ENCODE measurements at regions not wholly inside any gene's neighbourhood (a gene's known extent, or its start where the extent isn't known, plus 50 kb on each side); places are given as distances from the start of the nearest gene placed in this dataset.

DNA sequence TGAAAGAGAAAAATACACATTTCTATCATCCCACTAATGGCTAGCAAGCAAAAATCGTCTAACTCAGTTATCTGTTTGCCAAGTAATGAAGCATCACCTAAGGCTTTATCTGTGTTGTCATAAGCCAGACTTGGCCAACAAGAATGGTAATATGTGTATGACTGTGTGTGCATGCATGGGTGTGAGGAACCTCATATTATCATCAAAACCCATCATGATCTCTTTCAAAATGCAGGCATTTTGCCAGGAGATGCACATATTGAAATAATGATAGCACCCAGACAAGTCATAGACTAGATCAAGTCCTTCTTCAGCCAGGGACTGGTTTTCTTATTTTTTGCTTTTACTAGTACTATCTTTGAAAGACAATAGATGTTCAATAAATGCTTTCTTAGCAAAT is 172.5 kb upstream of the FMR1 start:
- Mint-ChIP-seq H3K4me3 (no peak overlapping the region), H3K27me3 (peaks cover 20% of the 10 kb centered on the region), H3K4me1 (ENCODE audit: low read depth) (peaks cover 13% of the 10 kb centered on the region), H3K36me3 (ENCODE audit: low read depth) (no peaks in the 10 kb centered on the region), H3K9me3 (no peaks in the 10 kb centered on the region), H3K27ac (no peak overlapping the region)
- DNase-seq, result no peak

- H3K9me3 Mint-ChIP-seq, result no peaks in the 10 kb centered on the region
- peaks cover 27% of the 10 kb centered on the region for H3K27me3 Mint-ChIP-seq
- H3K4me3 Mint-ChIP-seq, result no peak overlapping the region
- H3K36me3 Mint-ChIP-seq (ENCODE audit: low read depth), result no peaks in the 10 kb centered on the region
- H3K27ac Mint-ChIP-seq, result no peak overlapping the region
- peaks cover 13% of the 10 kb centered on the region for H3K4me1 Mint-ChIP-seq (ENCODE audit: low read depth)
- DNase-seq, result no peak
These were observed 169.9 kb upstream of the FMR1 start for GRCh38 chrX:147741776-147742175.

GRCh38 chrX:147749308-147749707 is 162.4 kb upstream of the FMR1 start:
- Mint-ChIP-seq H3K4me1 (ENCODE audit: low read depth) (no peaks in the 10 kb centered on the region), H3K36me3 (ENCODE audit: low read depth) (no peaks in the 10 kb centered on the region), H3K27me3 (peaks cover 48% of the 10 kb centered on the region), H3K4me3 (no peak overlapping the region), H3K9me3 (no peaks in the 10 kb centered on the region), H3K27ac (no peak overlapping the region)
- no peak for DNase-seq

DNA sequence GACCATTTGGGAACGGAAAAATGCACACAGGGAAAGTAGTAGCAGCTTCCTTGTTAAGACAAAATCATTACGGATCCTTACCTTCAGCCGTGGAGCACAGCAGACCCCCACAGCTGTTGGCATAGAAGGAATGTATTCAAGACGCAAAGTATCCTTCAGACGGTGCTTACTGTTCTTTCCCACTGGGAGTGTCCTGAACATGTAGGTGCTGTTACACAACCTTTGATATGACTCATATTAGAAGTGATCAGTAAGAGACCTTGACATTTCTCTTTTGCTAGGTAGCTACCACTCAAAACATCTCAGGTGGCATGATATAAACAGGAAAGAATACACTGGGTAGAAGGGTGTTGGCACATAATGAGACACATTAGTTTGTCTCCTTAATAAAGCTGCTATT is 154.0 kb upstream of the FMR1 start:
- H3K4me3 Mint-ChIP-seq, result no peak overlapping the region
- no peak for DNase-seq
- H3K27me3 Mint-ChIP-seq, result peaks cover 33% of the 10 kb centered on the region
- no peak overlapping the region for H3K27ac Mint-ChIP-seq
- H3K9me3 Mint-ChIP-seq, result no peaks in the 10 kb centered on the region
- H3K4me1 Mint-ChIP-seq (ENCODE audit: low read depth), result no peaks in the 10 kb centered on the region
- H3K36me3 Mint-ChIP-seq (ENCODE audit: low read depth), result no peaks in the 10 kb centered on the region

DNA sequence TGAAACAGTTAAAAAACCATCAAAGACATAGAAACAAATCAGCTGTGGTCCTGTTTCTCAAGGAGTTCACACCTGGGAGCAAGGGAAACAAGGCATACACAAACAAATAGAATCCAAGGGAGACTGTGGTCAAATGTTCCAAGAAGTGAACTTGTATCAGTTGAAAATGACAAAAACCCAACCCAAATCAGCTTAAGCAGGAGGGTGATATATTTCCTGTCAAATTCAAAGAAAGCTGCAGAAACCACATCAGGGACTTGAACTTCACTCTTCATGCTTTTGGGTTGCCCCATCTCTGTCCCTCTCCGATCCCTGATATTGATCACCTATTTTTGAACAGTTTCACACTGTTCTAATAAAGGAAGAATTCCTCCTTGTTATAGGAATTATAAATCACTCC is 148.6 kb upstream of the FMR1 start:
- H3K27ac Mint-ChIP-seq, result no peak overlapping the region
- H3K36me3 Mint-ChIP-seq (ENCODE audit: low read depth), result no peaks in the 10 kb centered on the region
- no peaks in the 10 kb centered on the region for H3K9me3 Mint-ChIP-seq
- peaks cover 6% of the 10 kb centered on the region for H3K4me1 Mint-ChIP-seq (ENCODE audit: low read depth)
- H3K27me3 Mint-ChIP-seq, result peaks cover 14% of the 10 kb centered on the region
- no peak for DNase-seq
- no peak overlapping the region for H3K4me3 Mint-ChIP-seq

DNA sequence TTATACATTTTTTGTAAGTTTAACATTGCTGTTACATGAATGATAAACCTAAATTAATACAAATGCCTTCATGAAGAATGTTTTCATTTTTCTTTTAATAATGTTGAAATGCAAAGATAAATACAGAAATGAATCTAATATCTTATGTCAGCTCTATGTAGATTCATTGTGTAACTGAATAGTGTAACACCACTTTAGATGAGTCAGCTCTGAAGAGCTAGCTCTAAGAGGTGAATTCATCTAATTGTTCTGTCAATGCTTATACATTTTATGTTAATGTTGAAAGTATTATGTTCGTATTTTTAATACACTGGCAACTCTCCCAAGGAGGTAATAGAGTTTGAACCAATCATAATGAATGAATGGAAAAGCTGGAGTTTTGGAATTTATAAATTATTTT is 146.9 kb upstream of the FMR1 start:
- H3K9me3 Mint-ChIP-seq, result no peaks in the 10 kb centered on the region
- peaks cover 19% of the 10 kb centered on the region for H3K27me3 Mint-ChIP-seq
- DNase-seq, result no peak
- no peak overlapping the region for H3K27ac Mint-ChIP-seq
- H3K4me1 Mint-ChIP-seq (ENCODE audit: low read depth), result peaks cover 6% of the 10 kb centered on the region
- no peaks in the 10 kb centered on the region for H3K36me3 Mint-ChIP-seq (ENCODE audit: low read depth)
- H3K4me3 Mint-ChIP-seq, result no peak overlapping the region

DNA sequence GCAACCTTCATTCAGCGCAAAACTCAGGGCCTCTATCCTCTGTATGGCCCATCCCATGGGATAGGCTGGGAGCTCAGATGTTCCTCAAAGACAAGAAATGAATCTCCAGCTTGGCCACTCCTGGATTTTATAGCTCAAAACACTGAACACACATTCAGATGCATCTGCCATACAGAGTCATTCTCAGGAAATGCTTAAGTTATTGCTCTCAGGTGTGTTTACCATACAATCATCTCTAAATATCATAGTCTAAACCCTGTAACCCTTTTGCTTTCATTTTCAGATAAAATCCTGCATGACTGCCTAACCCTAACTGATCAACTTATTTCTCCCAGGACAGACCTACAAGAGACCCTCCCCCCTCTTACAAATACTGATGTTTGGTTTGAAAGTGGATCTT is 140.9 kb upstream of the FMR1 start:
- Mint-ChIP-seq H3K27ac (no peak overlapping the region), H3K9me3 (no peaks in the 10 kb centered on the region), H3K4me1 (ENCODE audit: low read depth) (no peaks in the 10 kb centered on the region), H3K4me3 (no peak overlapping the region), H3K36me3 (ENCODE audit: low read depth) (no peaks in the 10 kb centered on the region), H3K27me3 (peaks cover 40% of the 10 kb centered on the region)
- no peak for DNase-seq

GRCh38 chrX:147776988-147777387 is 134.7 kb upstream of the FMR1 start:
- Mint-ChIP-seq H3K27me3 (peaks cover 46% of the 10 kb centered on the region), H3K4me1 (ENCODE audit: low read depth) (no peaks in the 10 kb centered on the region), H3K9me3 (no peaks in the 10 kb centered on the region), H3K4me3 (no peak overlapping the region), H3K27ac (no peak overlapping the region), H3K36me3 (ENCODE audit: low read depth) (no peaks in the 10 kb centered on the region)
- no peak for DNase-seq

DNA sequence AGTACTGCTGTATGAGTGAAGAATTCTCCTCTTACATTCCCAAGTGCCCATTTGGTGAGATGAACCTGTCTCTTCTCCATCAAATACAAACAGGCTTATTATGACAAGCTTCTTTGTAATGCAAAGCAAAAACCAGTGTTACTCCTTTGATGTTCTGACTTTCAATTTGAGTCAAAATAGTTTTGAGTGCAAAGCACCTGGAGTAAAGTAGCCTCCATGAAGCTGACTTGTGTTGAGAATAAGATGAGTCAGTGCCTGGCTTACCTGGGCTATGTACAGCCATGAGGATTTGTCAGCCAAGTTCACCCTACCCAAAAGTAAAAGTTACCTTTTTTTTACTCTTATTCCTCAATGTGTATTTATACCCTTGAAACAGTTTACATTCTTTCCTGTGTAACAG is 132.5 kb upstream of the FMR1 start:
- Mint-ChIP-seq H3K36me3 (ENCODE audit: low read depth) (no peaks in the 10 kb centered on the region), H3K9me3 (no peaks in the 10 kb centered on the region), H3K27me3 (peaks cover 37% of the 10 kb centered on the region), H3K4me3 (no peak overlapping the region), H3K27ac (no peak overlapping the region), H3K4me1 (ENCODE audit: low read depth) (no peaks in the 10 kb centered on the region)
- no peak for DNase-seq

- Mint-ChIP-seq H3K9me3 (no peaks in the 10 kb centered on the region), H3K36me3 (ENCODE audit: low read depth) (no peaks in the 10 kb centered on the region), H3K27me3 (peaks cover 23% of the 10 kb centered on the region), H3K4me1 (ENCODE audit: low read depth) (no peaks in the 10 kb centered on the region), H3K27ac (no peak overlapping the region), H3K4me3 (no peak overlapping the region)
- no peak for DNase-seq
These were observed 129.9 kb upstream of the FMR1 start for GRCh38 chrX:147781844-147782243.

DNA sequence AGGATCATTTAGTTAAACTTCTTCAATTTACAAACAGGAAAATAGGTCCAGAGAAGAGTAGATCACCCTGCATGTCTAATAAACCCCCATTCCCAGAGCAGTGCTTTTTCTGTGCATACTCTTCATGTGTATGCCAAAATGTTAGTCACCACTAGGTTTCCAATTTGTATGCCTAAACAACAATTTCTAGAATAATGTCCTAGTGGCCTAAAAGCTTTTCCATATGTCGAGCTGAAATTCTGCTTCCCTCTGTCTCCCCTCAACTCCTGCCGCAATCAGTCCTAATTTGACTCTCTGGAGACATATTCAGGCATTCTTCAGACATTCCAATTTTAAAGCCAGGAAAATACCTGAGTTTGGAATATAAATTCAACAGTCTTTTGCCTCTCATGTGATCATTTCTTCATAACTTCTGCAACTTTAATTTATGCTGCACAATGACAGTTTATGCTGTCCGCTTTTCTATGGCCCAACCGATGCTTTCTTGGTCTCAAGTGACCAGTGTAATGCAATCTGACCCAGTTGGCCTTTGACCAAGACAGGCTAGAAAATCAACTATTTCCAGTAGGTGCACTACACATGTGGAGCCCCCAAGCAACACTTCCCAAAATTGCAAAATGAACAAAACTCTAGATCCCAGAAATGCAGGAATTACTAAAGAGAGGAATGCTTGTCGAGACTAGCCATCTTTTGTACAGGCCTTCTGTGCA is 122.9 kb upstream of the FMR1 start:
- Mint-ChIP-seq H3K4me3 (no peak overlapping the region), H3K27ac (no peak overlapping the region), H3K9me3 (no peaks in the 10 kb centered on the region), H3K4me1 (ENCODE audit: low read depth) (no peaks in the 10 kb centered on the region), H3K36me3 (ENCODE audit: low read depth) (no peaks in the 10 kb centered on the region), H3K27me3 (peaks cover 8% of the 10 kb centered on the region)
- DNase-seq, result no peak

DNA sequence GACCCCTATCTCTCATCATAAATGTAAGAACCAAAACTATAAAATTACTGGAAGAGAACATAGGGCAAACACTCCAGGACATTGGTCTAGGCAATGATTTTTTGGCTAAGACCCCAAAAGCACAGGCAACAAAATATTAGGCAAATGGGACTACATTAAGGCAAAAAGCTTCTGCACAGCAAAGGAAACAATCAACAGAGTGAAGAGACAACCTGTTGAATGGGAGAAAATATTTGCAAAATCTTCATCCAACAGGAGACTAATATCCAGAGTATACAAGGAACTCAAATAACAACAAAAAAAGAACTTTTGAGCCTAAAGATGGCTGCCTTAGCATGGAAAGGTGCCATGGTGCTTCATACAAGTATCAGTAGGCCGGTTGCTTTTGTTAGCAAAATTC is 111.1 kb upstream of the FMR1 start:
- Mint-ChIP-seq H3K4me3 (no peak overlapping the region), H3K27ac (no peak overlapping the region), H3K27me3 (peaks cover 22% of the 10 kb centered on the region), H3K36me3 (ENCODE audit: low read depth) (no peaks in the 10 kb centered on the region), H3K4me1 (ENCODE audit: low read depth) (no peaks in the 10 kb centered on the region), H3K9me3 (peaks cover 2% of the 10 kb centered on the region)
- DNase-seq, result no peak

- Mint-ChIP-seq H3K9me3 (no peaks in the 10 kb centered on the region), H3K27ac (no peak overlapping the region), H3K27me3 (peaks cover 27% of the 10 kb centered on the region), H3K4me1 (ENCODE audit: low read depth) (no peaks in the 10 kb centered on the region), H3K4me3 (no peak overlapping the region), H3K36me3 (ENCODE audit: low read depth) (no peaks in the 10 kb centered on the region)
- DNase-seq, result no peak
These were observed 107.8 kb upstream of the FMR1 start for GRCh38 chrX:147803948-147804347.

DNA sequence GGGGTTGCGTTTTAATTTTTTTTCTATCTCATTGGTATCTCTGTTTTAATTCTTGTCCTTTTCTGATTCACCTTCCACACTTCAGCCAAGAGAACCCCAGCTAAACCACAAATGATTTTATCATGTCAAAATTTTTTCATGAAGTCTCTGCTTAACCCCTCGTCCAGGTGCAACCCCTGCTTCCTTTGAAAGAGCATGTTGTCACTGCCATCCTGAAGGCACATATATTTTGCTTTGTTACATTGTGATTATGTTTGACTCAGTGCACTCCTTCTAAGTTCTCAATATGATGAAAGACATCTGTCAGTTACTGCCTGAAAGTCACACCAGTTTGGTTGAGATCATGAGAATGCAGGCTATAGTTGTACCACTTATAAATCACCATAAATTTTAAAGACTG is 99.9 kb upstream of the FMR1 start:
- Mint-ChIP-seq H3K27ac (no peak overlapping the region), H3K9me3 (no peaks in the 10 kb centered on the region), H3K4me1 (ENCODE audit: low read depth) (no peaks in the 10 kb centered on the region), H3K36me3 (ENCODE audit: low read depth) (no peaks in the 10 kb centered on the region), H3K27me3 (peaks cover 31% of the 10 kb centered on the region), H3K4me3 (no peak overlapping the region)
- DNase-seq, result no peak

DNA sequence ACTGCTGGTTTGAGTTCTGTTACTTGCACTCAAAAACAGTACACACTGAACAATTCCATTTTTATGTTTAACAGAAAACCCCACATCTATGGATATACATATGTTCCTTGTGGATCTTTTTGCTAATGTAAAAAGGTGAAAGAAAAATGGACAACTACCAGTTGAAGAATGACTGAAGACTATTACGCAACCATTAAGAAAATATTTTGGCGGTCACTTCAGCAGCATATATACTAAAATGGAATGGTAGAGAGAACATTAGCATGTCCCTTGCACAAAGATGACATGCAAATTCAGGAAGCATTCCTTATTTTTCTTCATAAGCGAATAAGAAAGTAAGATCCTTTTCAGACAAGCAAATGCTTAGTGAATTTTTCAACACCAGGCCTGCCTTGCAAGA is 84.6 kb upstream of the FMR1 start:
- DNase-seq, result no peak
- Mint-ChIP-seq H3K27ac (no peak overlapping the region), H3K4me1 (ENCODE audit: low read depth) (no peaks in the 10 kb centered on the region), H3K36me3 (ENCODE audit: low read depth) (no peaks in the 10 kb centered on the region), H3K27me3 (peaks cover 20% of the 10 kb centered on the region), H3K9me3 (peaks cover 19% of the 10 kb centered on the region), H3K4me3 (no peak overlapping the region)

- Mint-ChIP-seq H3K27ac (no peak overlapping the region), H3K27me3 (peaks cover 14% of the 10 kb centered on the region), H3K36me3 (ENCODE audit: low read depth) (no peaks in the 10 kb centered on the region), H3K4me1 (ENCODE audit: low read depth) (no peaks in the 10 kb centered on the region), H3K9me3 (peaks cover 17% of the 10 kb centered on the region), H3K4me3 (no peak overlapping the region)
- DNase-seq, result no peak
These were observed 83.0 kb upstream of the FMR1 start for GRCh38 chrX:147828719-147829118.
